NCI-H2227 treated with DMSO at 0.1 percent for 48 hours (cell line): ENCODE measurements at regions not wholly inside any gene's neighbourhood (a gene's known extent, or its start where the extent isn't known, plus 50 kb on each side); places are given as distances from the start of the nearest gene placed in this dataset.

Source experiments
- DNase-seq: peaks from one replicate; lab custom pipeline; 2025; lab: John Stamatoyannopoulos, UW

DNA sequence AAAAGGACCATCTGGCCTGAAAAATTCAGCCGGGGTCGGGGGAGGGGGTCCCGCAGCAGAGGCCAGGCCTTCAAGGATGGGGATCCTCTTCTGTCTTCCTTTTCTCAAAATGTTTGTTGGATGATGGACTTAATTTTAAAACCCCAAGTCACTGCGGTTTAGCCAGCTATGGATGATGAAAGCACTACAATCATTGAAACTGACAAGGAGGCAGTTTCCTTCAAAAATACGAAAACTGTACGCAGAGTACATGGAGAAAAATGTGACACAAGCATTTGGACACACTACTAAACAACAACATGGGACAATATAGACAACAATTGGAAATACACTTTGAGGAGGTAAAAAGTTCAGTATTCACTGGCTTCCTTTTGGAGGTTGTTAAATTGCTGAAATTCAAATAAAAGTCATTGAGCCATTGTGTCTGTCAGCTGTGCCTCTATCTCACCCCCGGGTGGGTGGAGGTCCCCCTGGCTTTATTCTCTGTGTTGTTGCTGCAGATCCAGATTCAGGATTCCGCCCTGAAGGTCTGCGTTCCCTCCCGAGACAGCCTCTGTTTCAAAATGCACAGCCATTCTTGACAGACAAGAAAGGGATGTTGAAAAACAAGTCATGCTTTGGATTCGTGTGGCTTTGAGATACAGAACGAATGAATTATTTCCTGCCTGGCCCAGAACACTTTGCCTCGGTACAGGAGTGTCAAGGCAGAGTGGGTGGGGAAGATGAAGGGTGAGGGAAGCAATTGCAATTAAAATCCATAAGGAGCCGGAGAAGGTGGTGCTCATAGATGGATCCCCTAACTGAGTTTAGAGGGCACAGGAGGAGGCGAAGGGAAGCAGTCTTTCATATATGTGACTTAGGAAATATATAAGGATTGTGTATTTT lies 118.2 kb downstream of the TTLL2 start:
- DNase-seq: no peak

DNA sequence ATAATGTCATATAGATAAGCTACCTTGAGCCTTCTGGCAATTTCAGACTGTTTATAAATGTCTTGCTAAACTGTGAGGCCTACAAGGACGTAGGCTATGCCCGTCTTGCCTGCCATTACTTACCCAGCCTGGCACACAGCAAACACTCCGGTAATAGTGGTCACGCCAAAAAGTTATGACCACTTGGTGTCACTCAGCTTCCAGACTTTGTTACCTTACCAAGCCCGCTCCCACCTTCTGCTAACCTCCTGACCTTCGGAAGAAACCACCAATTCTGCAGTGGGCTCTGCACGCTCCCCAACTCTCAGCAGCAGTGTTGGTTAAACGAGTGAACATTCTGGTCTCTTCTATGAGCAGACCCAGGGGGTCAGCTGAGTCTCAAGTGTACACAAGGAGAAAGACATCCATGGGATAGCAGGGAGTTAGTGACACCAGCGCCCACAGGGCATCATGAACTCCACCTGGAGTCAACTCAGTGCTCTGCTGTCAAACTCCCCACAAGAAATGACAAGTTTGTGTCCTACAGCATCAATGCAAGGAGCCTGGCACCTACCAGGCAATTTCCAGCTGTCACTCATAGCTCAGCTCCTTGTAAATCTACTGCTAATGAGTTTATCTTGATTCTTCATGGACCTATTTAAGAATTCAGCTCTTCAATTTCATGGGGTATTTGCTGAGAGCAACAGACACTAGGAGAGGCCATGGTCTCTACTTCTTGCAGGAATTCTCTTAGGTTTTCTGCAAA lies 119.9 kb downstream of the TTLL2 start:
- DNase-seq: no peak

DNA sequence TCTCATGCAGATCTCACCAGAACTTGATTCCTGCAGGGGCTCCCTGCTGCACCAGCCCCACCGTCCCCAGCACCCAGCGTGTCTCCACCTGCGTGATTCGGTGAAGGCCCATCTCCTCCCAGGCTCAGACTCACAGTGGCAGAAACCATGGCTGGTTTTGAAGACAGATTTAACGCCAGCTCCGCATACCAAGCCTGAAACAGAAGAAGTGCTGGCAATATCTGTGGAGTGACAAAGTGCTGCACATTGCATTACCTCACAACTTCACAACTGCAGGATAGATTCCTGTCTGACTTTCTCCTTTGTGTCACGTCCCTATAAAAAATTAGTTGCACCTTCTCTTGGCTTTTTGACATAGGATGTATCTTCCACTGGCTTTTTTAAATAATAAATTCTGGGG lies 120.7 kb downstream of the TTLL2 start:
- no peak for DNase-seq

DNA sequence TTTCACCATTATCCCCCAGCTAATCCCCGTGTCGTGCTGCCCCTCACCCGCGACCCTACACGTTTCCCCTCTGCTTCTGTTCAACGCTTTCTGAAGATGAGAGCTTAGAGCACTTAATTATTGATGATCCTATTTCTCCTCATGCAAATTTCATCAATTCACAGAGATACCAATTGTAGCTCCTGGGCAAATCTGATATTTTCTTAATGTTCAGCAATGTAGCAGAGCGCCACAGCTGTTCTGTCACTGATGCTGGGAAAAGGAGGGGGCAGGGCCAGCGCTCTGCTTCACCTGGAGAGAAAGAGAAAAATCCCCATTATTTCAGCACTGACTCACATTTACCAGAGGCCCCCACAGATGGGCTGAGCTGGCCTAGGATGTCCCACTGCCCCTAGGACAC lies 121.2 kb downstream of the TTLL2 start:
- no peak for DNase-seq

DNA sequence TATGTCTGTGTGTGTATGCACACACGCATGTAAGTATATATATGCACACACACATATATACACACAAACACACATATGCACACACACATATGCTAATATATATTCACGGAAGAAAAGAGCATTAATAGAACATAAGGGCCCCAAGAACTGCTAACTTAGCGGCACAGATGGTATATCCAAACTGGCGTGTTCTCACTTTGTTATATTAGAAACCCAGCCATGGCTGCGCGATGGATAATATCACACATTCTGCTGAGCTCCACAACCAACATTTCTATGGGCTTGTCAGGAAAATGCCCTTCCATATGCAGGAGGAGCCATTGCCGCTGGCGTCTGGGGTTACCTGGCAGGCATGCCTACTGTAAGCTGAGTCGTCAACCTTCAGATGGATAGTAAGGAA lies 122.1 kb downstream of the TTLL2 start:
- no peak for DNase-seq

DNA sequence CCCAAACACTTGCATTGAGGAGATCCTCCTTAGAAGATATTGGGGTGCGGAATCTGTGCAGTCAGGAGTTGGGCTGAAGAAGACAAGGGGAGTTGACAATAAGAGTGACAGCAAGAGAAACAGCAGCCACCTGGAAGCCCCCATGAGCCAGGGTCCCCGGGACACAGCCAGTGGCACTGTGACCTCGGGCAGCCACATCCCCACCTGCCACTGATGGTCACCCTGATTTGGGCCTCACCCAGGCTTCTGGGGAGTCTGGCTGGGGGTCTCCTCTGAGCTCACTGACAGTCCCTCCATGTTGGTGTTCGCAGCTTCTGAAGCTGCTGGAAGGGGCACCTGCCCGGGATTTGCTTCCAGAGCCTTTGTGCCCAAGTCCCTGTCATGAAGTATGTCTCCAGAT lies 123.5 kb downstream of the TTLL2 start:
- DNase-seq: no peak

DNA sequence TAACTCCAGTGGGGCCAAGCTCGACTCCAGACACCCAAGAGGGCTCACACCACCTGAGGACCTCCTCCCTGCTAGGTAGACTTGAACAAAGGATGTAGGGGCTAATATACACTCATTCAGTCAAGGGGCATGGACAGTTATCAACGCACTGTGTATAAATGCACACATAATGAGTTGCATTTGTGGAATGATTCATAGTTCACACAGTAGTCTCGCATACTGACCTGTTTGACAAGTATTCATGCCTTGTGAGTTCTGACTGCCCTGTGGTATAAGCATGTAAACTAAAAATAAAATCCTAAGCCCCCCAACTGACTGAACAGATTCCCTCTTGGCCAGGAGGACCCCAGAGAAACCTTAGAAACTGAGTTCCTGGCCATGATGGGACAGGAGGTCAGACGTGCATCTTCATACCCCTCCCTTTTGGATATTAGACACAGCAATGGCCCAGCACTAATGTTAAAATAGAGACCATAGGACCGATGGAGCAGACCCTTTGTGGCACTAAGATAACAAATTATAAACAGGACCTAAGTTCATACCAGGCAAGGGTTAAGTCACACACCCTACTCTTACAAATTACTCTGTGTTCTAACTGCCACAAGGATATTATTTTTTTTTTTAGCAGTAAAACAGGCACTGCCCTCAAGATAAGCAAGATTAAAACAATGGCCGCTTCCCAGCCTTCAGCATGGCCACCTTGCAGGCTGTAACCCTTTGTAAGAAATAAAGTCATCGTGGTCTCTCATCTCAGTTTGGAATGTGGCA lies 124.4 kb downstream of the TTLL2 start:
- DNase-seq: no peak

DNA sequence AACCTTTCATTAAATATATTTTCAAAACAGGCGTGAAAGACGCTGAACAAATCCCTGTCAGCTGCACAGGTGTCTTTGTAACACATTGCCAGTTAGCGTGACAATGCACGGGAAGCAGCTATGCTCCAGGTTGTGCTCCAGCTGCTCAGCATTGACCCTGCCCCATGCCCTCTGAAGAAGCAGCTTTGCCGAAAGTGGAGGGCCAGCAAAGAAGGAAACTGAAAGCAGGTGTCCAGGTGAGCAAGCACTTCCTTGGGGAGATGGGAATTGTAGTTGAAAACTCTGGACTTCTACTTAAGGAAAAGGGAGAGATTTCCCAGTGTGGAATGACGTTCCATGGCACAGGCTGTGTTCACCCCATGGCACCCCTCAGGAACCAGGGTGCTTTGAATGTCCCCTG lies 125.7 kb downstream of the TTLL2 start:
- no peak for DNase-seq

DNA sequence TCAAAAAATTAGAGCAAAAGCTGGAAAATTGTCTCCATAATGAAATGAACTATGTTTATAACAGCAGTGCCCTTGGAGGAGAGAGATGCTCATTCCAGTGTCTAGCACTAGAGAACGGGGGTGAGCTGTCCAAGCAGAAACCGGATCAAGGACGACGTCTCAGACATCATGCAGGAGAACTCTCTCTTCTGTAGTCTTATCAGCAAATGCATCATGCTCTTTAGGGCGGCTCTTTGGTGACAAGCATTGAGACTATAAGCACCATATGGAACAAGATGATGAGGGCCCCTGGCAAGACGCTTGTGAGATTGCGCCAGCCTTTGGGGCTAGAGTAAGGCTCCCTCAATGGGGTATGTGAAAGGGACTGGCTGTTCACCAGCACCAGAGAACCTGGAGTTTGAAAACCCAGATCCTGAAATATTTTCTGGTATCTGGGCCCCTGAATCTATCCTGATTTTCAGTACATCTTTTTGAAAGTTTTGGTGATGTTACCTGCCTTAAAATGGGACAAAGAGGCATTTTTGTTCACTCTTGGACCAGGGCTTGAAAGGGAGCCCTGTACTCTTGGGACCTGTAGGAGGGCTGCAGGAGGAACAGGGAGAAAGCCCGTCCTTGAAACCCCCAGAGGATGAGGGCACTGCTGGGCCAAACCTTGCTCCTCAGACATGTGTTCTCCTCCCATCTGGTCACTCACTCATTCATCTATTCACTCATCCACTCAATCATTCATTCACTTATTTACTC lies 127.6 kb downstream of the TTLL2 start:
- DNase-seq: no peak

DNA sequence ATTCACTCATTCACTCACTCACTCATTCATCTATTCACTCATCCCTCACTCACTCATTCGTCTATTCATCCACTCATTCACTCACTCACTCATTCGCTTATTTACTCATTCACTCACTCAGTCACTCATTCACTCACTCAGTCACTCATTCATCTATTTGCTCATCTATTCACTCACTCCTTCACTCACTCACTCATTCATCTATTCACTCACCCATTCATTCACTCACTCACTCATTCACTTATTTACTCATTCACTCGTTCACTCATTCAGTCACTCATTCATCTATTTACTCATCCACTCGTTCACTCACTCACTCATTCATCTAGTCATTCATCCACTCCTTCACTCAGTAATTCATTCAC lies 128.2 kb downstream of the TTLL2 start:
- DNase-seq: no peak

DNA sequence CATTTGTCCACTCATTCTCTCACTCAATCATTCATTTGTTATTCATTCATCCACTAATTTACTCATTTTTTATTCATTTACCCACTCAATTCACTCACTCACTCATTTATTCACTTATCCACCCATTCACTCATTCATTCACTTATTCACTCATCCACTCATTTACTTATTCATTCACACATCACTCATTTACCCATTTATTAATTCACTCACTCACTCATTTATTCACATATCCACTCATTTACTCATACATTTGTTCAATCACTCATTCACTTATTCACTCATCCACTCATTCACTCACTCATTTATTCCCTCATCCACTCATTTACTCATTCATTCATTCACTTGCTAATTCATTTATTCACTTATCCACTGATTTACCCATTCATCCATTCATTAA lies 129.1 kb downstream of the TTLL2 start:
- no peak for DNase-seq

DNA sequence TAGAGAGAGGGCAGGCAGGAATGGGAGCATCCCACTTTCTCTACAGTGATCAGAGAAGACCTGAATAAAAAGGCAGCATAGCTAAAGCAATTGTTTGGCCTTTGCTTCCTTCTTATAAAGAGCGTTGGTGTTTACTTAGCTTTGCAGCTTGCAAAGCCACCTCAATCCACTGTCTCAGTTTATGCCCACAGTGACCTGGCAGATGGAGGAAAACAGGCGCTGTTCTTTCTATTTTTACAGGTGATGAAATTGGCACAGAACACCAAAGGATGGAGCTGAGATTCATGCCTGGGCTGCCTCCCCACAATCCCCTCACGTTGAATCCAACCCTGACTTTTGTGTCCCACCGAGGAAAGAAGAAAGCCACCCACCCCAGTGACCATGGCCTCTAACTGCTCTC lies 130.5 kb downstream of the TTLL2 start:
- DNase-seq: no peak

DNA sequence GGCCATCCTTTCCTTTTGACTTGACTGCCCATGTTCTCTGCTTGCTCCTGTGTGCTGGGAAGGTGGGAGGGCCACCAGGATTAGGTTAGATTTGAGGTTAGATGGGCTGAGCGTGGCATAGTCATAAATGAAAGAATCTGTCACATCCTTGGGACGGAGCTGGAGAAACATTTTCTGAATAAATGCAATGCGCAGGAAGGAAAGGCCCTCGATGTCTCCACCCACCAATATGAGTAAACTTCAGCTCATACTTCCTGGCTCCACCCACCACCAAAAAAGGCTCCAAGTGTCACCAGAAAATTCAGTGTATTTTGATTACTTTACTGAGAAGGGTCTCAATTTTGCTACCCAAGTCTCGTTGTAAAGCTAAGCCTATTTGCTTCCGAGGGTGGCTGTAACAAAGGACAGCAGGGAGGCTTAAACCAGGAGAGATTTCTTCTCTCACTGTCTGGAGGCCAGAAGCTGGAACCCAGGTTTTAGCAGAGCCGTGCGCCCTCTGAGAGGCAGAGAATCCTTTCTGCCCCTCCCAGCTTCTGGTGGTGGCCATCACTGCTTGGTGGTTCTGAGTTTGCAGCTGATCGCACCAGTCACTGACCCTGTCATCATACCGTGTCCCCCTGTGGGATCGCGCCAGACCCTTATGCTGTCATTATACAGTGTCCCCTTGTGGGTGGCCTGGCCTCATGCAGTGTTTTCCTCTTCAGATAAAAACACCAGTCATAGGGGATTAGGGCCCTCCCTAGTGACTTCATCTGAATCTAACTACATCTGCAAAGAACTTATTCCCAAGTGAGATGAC lies 137.8 kb downstream of the TTLL2 start:
- no peak for DNase-seq

DNA sequence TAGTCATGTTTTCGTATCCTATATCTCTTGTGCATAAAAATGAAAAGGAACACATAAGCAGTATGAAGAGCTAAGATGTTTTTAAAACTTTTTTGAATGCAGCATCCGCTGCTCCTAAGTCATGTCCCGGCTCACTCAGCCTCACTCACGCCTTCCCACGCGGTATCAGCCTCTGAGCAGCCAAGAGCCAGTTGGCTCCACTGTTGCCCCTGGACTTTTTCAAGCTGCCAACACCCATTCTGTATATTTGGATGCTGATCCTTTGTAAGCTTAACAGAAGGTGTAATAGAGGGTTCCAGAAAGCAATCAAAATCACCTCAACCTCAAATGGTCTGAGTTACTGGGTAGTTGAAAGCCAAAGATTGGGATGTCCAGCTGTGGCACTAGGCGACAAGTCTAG lies 139.3 kb downstream of the TTLL2 start:
- no peak for DNase-seq

DNA sequence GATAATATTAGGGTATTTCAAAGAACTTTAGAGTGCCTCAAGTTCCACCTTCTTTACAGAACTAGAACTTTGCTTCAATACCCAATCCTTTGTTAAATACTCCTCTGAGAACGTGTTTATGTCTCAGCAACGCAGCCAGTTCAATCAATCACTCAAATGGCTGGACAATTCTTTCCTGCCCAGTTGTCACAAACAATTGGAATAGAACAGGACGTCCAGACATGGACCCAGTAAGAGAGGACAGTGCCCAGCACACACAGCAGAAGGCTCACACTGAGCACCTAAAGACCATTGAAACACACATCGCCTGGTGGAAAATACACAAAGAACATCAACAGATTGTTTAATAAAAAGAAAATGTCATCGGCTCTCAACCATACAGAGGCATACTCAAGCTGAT lies 140.6 kb downstream of the TTLL2 start:
- DNase-seq: no peak

DNA sequence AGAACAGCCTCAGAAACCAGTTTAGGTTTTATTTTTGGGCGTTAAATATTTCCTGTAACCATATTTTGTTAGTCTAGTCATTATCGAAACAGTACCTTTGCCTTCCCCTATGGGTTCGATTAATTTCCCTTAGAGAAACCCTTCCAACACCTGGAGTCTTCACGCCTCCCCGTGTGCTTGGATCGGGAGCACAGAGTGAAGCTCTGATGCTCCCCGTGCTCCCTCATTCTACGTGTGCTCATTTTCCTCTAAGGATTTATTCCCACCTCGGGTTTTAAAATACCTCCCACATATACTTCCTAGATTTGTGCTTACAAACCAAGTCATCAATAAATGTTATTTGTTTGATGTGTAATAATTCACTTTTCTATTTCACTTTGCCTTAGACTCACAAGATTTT lies 142.4 kb downstream of the TTLL2 start:
- DNase-seq: no peak

DNA sequence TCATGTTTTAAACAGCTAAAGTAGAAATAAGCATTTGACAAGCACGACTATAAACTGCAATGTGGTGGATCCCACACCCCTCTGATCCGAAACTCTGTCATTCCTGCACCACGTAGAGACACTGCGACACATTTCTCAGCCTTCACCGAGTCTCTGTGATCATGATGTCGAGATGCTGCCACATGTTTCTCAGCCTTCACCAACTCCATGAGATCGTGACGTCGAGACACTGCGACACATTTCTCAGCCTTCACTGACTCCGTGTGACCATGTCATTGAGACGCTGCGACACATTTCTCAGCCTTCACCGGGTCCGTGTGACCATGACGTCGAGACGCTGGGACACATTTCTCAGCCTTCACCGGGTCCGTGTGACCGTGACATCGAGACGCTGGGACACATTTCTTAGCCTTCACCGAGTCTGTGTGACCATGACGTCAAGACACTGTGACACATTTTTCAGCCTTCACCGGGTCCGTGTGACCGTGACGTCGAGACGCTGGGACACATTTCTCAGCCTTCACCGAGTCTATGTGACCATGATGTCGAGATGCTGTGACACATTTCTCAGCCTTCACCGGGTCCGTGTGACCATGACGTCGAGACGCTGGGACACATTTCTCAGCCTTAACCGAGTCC lies 143.0 kb downstream of the TTLL2 start:
- no peak for DNase-seq

DNA sequence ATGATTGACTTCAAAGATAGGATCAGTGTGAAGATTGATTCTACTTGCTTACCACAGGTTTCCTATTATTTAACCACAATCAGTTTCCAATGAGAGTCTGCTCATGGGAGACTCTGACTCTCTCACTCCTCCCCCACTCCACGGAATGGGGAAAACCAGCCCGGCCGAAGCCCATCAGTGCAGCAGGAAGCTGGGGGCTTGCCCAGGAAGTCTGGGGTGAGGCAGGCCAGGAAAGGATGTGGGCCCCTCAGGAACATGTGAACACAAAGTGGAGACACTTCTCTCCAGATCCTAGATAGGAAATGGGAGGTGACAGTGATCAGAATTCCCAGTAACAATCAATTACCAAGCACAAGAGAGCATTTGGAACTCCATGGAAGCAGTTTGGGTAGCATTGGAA lies 144.2 kb downstream of the TTLL2 start:
- DNase-seq: no peak

DNA sequence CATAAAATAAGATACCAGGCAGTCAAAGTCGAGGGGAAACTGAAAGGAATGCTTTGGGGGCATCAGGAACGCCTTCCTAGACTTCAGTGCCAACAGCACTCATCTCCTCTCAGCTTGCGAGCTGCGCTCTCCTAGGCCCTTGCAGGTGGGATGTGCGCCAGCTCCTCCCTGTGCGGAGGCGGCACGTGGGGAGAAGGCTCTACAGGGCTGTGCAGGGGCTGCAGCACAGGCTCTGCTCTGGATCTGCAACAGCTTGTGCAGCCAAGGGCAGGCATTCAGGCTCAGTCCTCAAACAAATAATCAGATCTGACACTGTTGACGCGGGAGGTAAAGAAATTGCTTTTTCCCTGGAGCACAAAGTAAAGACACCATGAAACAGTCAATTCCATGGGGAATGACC lies 144.8 kb downstream of the TTLL2 start:
- DNase-seq: no peak

DNA sequence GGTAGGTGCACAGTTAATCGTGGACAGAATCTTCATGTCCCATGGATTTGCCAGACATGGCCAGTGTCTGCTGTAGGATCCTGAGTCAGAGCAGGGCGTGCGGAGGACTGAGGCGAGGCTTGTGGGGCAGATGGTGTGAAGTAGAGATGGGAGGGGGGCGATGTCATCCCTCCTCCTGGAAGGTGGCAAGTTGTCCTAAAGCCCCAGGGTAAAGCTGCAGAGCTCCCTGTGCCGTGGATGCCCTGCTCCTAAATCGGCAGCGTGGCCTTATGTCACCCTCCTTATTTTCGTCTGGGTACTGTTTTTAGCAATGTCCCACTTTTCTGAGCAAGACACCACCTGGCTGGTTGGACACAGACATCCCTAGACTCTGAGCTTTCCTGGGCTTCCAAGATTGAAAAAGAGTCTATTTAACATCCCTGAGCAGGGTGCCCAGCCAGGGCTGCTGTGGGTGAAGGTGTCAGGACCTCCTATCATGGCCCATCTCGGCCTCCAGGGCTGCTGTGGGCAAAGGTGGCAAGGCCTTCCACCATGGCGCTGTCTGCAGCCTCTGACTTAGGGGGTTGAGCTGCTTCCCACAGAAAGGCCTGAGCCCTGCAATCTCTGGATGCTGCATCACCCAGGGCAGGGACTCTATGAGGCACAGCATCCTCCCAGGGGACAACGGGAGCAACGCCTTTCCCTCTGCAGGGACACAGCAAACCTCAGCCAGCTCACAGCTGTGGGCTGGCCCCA lies 145.4 kb downstream of the TTLL2 start:
- no peak for DNase-seq
